GM12878 (cell line): ENCODE measurements at regions not wholly inside any gene's neighbourhood (a gene's known extent, or its start where the extent isn't known, plus 50 kb on each side); places are given as distances from the start of the nearest gene placed in this dataset.

ENCODE experiments used
- ATAC-seq: fragments of 200-7000 bp; cut with Tn5 transposase; 3 replicates; pipeline ENCODE4 v1.9.1; 2020; ENCODE audit warnings: mild to moderate bottlenecking, moderate library complexity
- BruUV-seq: library from RNA; stranded (reverse); fragments of 400-500 nt; replicated peaks from 2 replicates; lab custom pipeline; 2021; lab: Mats Ljungman, UMichigan
- CTCF ChIA-PET: fragments of 300-600 bp; sonication (Branson Sonifier 250); formaldehyde crosslinking; extraction: SDS; loops from one replicate; lab custom pipeline; 2021; ENCODE audit warnings: inconsistent platforms; lab: Yijun Ruan, JAX
- POLR2A ChIA-PET: fragments of 350-600 bp; formaldehyde crosslinking; extraction: SDS; loops from one replicate; lab custom pipeline; 2021; ENCODE audit warnings: inconsistent platforms; lab: Charles Lee
- RAD21 ChIA-PET: fragments of 300-600 bp; sonication (Branson Sonifier 250); formaldehyde crosslinking; loops from one replicate; lab custom pipeline; 2023; ENCODE audit warnings: antibody characterized with exemption; ENCODE audit not compliant: unreplicated experiment; lab: Charles Lee
- SMC1A ChIA-PET: fragments of 300-600 bp; sonication (Branson Sonifier 250); formaldehyde crosslinking; loops from one replicate; lab custom pipeline; 2023; ENCODE audit not compliant: unreplicated experiment, uncharacterized antibody; lab: Charles Lee
- DNase-seq: peaks from one replicate; pipeline ENCODE4 v3.0.0-alpha.2; 2011; ENCODE audit warnings: low read depth, low spot score
- FAIRE-seq: peaks from 3 replicates; lab custom pipeline; 2011; peaks lifted over from hg19 to GRCh38; lab: Jason Lieb, UNC
- H2AFZ ChIP-seq: 2 replicates; pipeline ENCODE4 v1.6.0; 2011; ENCODE audit warnings: low read depth, low read length, control low read depth; ENCODE audit not compliant: control insufficient read depth
- H3K27ac ChIP-seq: 2 replicates; pipeline ENCODE4 v1.5.1; 2011; ENCODE audit warnings: control low read depth; ENCODE audit not compliant: control insufficient read depth, insufficient read depth
- H3K27me3 ChIP-seq, 2 experiments: replicated peaks in 1 of 2; 2 replicates each; pipeline versions ENCODE4 v1.6.0 to v1.6.1; 2011; ENCODE audit warnings: low read length in 1 of 2; ENCODE audit not compliant: control insufficient read depth in 2 of 2, insufficient read depth in 2 of 2
- H3K36me3 ChIP-seq, 2 experiments: 2 replicates each; pipeline ENCODE4 v1.5.1; 2011; ENCODE audit warnings: low read length in 1 of 2; ENCODE audit not compliant: control insufficient read depth in 2 of 2, insufficient read depth in 2 of 2
- H3K4me1 ChIP-seq: 2 replicates; pipeline ENCODE4 v1.6.1; 2011; ENCODE audit warnings: mild to moderate bottlenecking, low read length, moderate library complexity, mixed read lengths; ENCODE audit not compliant: control insufficient read depth, insufficient read depth
- H3K4me2 ChIP-seq: 2 replicates; pipeline ENCODE4 v1.6.0; 2011; ENCODE audit warnings: control low read depth; ENCODE audit not compliant: control insufficient read depth, insufficient read depth
- H3K4me3 ChIP-seq: fragments of 200-600 bp; sonication (generic); 2 replicates; pipeline ENCODE4 v1.5.1; 2016
- H3K79me2 ChIP-seq: 2 replicates; pipeline ENCODE4 v1.6.0; 2011; ENCODE audit warnings: low read length; ENCODE audit not compliant: control insufficient read depth, insufficient read depth
- H3K9ac ChIP-seq: 2 replicates; pipeline ENCODE4 v1.8.0; 2011; ENCODE audit warnings: low read length, control low read depth, mixed read lengths; ENCODE audit not compliant: control insufficient read depth, insufficient read depth
- H3K9me3 ChIP-seq: replicated peaks from 3 replicates; pipeline ENCODE4 v1.5.1; 2011; ENCODE audit warnings: mild to moderate bottlenecking, low read length; ENCODE audit not compliant: control insufficient read depth, insufficient read depth
- H4K20me1 ChIP-seq: 2 replicates; pipeline ENCODE4 v1.6.0; 2011; ENCODE audit not compliant: control insufficient read depth, insufficient read depth
- CHD2 ChIP-seq: IDR thresholded peaks from 2 replicates; pipeline ENCODE4 v1.6.1; 2011; ENCODE audit warnings: low read depth, low read length, improper control_type of control experiment, borderline replicate concordance
- CHD4 ChIP-seq: fragments of 200-600 bp; sonication (generic); IDR thresholded peaks from 2 replicates; pipeline ENCODE4 v1.6.1; 2016; ENCODE audit warnings: mild to moderate bottlenecking
- E2F4 ChIP-seq: IDR thresholded peaks from 2 replicates; pipeline ENCODE4 v1.6.1; 2012; ENCODE audit warnings: low read depth, low read length, improper control_type of control experiment
- E2F8 ChIP-seq: fragments of 450-650 bp; IDR thresholded peaks from 2 replicates; pipeline ENCODE4 v1.6.1; 2018; ENCODE audit warnings: mild to moderate bottlenecking, low read depth, moderate library complexity; ENCODE audit not compliant: partially characterized antibody
- EED ChIP-seq: sonication (generic); IDR thresholded peaks from 2 replicates; pipeline ENCODE4 v1.6.1; 2016; ENCODE audit warnings: antibody characterized with exemption, low read depth
- HDAC6 ChIP-seq: fragments of 200-600 bp; sonication (generic); IDR thresholded peaks from one replicate; pipeline ENCODE4 v1.8.0; 2017; ENCODE audit warnings: antibody characterized with exemption; ENCODE audit not compliant: unreplicated experiment
- POLR2A ChIP-seq: IDR thresholded peaks from 2 replicates; pipeline ENCODE4 v1.6.1; 2011; ENCODE audit warnings: low read depth, mild to moderate bottlenecking, low read length
- TBL1XR1 ChIP-seq: IDR thresholded peaks from 2 replicates; pipeline ENCODE4 v1.6.1; 2012; ENCODE audit warnings: low read depth, low read length, improper control_type of control experiment
- ZNF217 ChIP-seq: fragments of 450-650 bp; IDR thresholded peaks from 2 replicates; pipeline ENCODE4 v1.6.1; 2017; ENCODE audit warnings: antibody characterized with exemption, mild to moderate bottlenecking
- ZNF622 ChIP-seq: fragments of 450-650 bp; IDR thresholded peaks from 2 replicates; pipeline ENCODE4 v1.6.1; 2017; ENCODE audit warnings: mild to moderate bottlenecking, inconsistent platforms
- WGBS: methylation state at CpG from one replicate; pipeline ENCODE4 v1.1.6; 2016; ENCODE audit warnings: low lambda C conversion rate; ENCODE audit not compliant: insufficient replicate concordance, insufficient coverage; ENCODE audit errors: missing lambda C conversion rate; 5-methylcytosine and 5-hydroxymethylcytosine counted together
- in situ Hi-C: fragments of 300-500 bp; cut with MboI; formaldehyde crosslinking; loops from 9 replicates; pipeline ENCODE4 v1.14.3; 2018; ENCODE audit warnings: mixed read lengths
- intact Hi-C: fragments of 100-400 bp; cut with micrococcal nuclease; formaldehyde crosslinking; loops from one replicate; pipeline ENCODE4 v1.14.2; 2022; ENCODE audit not compliant: unreplicated experiment
- TF ChIP-seq, protein P1 (sequence below): fragments of 450-650 bp; IDR thresholded peaks from 2 replicates; pipeline ENCODE4 v1.6.1; 2017; ENCODE audit warnings: borderline replicate concordance

DNA sequence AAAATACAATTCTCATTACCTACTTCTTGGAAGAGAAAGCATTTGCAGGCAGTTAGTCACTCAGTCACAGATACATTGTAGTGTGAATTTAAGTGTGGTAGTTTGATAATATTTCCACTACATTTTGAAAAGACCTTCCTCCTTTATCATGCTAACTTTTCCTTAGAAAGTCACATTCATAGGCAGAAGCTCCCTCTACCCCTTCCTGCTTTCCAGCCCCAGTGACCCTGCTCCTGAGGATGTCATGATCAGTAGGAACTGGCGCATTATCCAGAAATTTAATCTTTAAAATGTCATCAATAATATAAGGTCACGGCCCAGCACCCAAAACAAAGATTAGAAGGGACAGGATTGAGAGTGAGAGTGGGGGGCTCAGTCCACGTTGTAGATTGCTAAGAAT, 707.4 kb upstream of the STXBP6 start:
- whole genome bisulfite sequencing: 11% methylated on average over 3 of the region's 3 CpGs
- H4K20me1 ChIP-seq: no peaks in the 10 kb centered on the region
- POLR2A ChIA-PET: no interaction called here
- FAIRE-seq: no peak
- no peaks in the 10 kb centered on the region for H3K27me3 ChIP-seq
- ATAC-seq: no peak
- no peak overlapping the region for H3K9ac ChIP-seq
- in situ Hi-C loops: no loop called here
- H3K4me3 ChIP-seq: no peak overlapping the region
- no peaks in the 10 kb centered on the region for H3K36me3 ChIP-seq
- no peak for DNase-seq
- CTCF ChIA-PET: no interaction called here
- H2AFZ ChIP-seq: no peak overlapping the region
- no TSS peak for BruUV-seq
- H3K9me3 ChIP-seq: no peaks in the 10 kb centered on the region
- no peak overlapping the region for H3K4me2 ChIP-seq
- H3K79me2 ChIP-seq: no peaks in the 10 kb centered on the region
- no peak for TF ChIP-seq ZNF622
- TF ChIP-seq E2F4: no peak
- no peak for TF ChIP-seq CHD4
- no peak for TF ChIP-seq EED
- TF ChIP-seq TBL1XR1: no peak
- TF ChIP-seq CHD2: no peak
- TF ChIP-seq HDAC6: no peak
- no peak for TF ChIP-seq POLR2A
- TF ChIP-seq, protein P1, sequence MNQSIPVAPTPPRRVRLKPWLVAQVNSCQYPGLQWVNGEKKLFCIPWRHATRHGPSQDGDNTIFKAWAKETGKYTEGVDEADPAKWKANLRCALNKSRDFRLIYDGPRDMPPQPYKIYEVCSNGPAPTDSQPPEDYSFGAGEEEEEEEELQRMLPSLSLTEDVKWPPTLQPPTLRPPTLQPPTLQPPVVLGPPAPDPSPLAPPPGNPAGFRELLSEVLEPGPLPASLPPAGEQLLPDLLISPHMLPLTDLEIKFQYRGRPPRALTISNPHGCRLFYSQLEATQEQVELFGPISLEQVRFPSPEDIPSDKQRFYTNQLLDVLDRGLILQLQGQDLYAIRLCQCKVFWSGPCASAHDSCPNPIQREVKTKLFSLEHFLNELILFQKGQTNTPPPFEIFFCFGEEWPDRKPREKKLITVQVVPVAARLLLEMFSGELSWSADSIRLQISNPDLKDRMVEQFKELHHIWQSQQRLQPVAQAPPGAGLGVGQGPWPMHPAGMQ: no peak
- TF ChIP-seq ZNF217: no peak
- no peak for TF ChIP-seq E2F8
- TF ChIP-seq, all 136 proteins: peak for 0
- ChIA-PET SMC1A (no interaction called here), RAD21 (no interaction called here)
- intact Hi-C loops: no loop called here
- Histone ChIP-seq H3K27ac (no peak overlapping the region), H3K4me1 (no peaks in the 10 kb centered on the region)
